GM23248 (cell line): ENCODE measurements at regions not wholly inside any gene's neighbourhood (a gene's known extent, or its start where the extent isn't known, plus 50 kb on each side); places are given as distances from the start of the nearest gene placed in this dataset.

Experiments
- DNase-seq: peaks from one replicate; pipeline ENCODE4 v3.0.0-alpha.2; 2015
- H2AFZ ChIP-seq: fragments of 200-600 bp; sonication (generic); 2 replicates; pipeline ENCODE4 v1.6.1; 2016; ENCODE audit warnings: antibody characterized with exemption
- H3F3A ChIP-seq: fragments of 200-600 bp; sonication (generic); 2 replicates; pipeline ENCODE4 v1.6.1; 2016; ENCODE audit warnings: mild to moderate bottlenecking, antibody characterized with exemption, mixed run types; ENCODE audit not compliant: insufficient read depth
- H3K27ac ChIP-seq: fragments of 200-600 bp; sonication (generic); 2 replicates; pipeline ENCODE4 v1.5.1; 2016; ENCODE audit warnings: mild to moderate bottlenecking
- H3K27me3 ChIP-seq: fragments of 200-600 bp; sonication (generic); replicated peaks from 2 replicates; pipeline ENCODE4 v1.6.1; 2016; ENCODE audit warnings: mild to moderate bottlenecking; ENCODE audit not compliant: insufficient read depth
- H3K36me3 ChIP-seq: fragments of 200-600 bp; sonication (generic); 2 replicates; pipeline ENCODE4 v1.6.1; 2016; ENCODE audit warnings: low read depth, mild to moderate bottlenecking
- H3K4me1 ChIP-seq: fragments of 200-600 bp; sonication (generic); 2 replicates; pipeline ENCODE4 v1.6.1; 2016; ENCODE audit warnings: mild to moderate bottlenecking; ENCODE audit not compliant: insufficient read depth
- H3K4me2 ChIP-seq: fragments of 200-600 bp; sonication (generic); one replicate; pipeline ENCODE4 v1.6.1; 2016; ENCODE audit warnings: mild to moderate bottlenecking; ENCODE audit not compliant: unreplicated experiment
- H3K4me3 ChIP-seq: fragments of 200-600 bp; sonication (generic); 2 replicates; pipeline ENCODE4 v1.5.1; 2016; ENCODE audit warnings: mild to moderate bottlenecking
- H3K79me2 ChIP-seq: fragments of 200-600 bp; sonication (generic); 2 replicates; pipeline ENCODE4 v1.6.1; 2016; ENCODE audit warnings: mild to moderate bottlenecking; ENCODE audit not compliant: insufficient read depth
- H3K9ac ChIP-seq: fragments of 200-600 bp; sonication (generic); 2 replicates; pipeline ENCODE4 v1.6.1; 2016; ENCODE audit warnings: mild to moderate bottlenecking
- H3K9me2 ChIP-seq: fragments of 200-600 bp; sonication (generic); 2 replicates; pipeline ENCODE4 v1.6.1; 2016; ENCODE audit warnings: mixed run types, mild to moderate bottlenecking, moderate library complexity; ENCODE audit not compliant: insufficient read depth
- H3K9me3 ChIP-seq: fragments of 200-600 bp; sonication (generic); one replicate; pipeline ENCODE4 v1.6.1; 2017; ENCODE audit warnings: low read depth
- H4K20me1 ChIP-seq: fragments of 200-600 bp; sonication (generic); 2 replicates; pipeline ENCODE4 v1.6.0; 2016; ENCODE audit not compliant: insufficient read depth
- EZH2 ChIP-seq: fragments of 200-600 bp; sonication (generic); IDR thresholded peaks from 2 replicates; pipeline ENCODE4 v1.6.1; 2018; ENCODE audit warnings: antibody characterized with exemption, mild to moderate bottlenecking; ENCODE audit not compliant: insufficient read depth, poor library complexity, severe bottlenecking
- EZH2phosphoT487 ChIP-seq: fragments of 200-600 bp; sonication (generic); IDR thresholded peaks from 2 replicates; pipeline ENCODE4 v1.6.1; 2018; ENCODE audit warnings: antibody characterized with exemption, moderate library complexity, mild to moderate bottlenecking, low read depth; ENCODE audit not compliant: insufficient read depth
- WGBS, 2 experiments: methylation state at CpG; one replicate each; pipeline ENCODE4 v1.1.6; 2015 to 2017; ENCODE audit warnings: low lambda C conversion rate in 2 of 2, low coverage in 1 of 2; ENCODE audit errors: missing lambda C conversion rate in 2 of 2; 5-methylcytosine and 5-hydroxymethylcytosine counted together
- in situ Hi-C: fragments of 300-500 bp; cut with MboI; formaldehyde crosslinking; loops from 2 replicates; pipeline ENCODE4 v1.15.0; 2020

- no peak for TF ChIP-seq EZH2phosphoT487
- no peaks in the 10 kb centered on the region for H3K36me3 ChIP-seq
- WGBS, 2 experiments = 75 to 81% methylated on average over 4 of the region's 4 CpGs
- no peaks in the 10 kb centered on the region for H3K4me1 ChIP-seq
- DNase-seq = no peak
- H3K79me2 ChIP-seq = no peaks in the 10 kb centered on the region
- H3K4me2 ChIP-seq = no peak overlapping the region
- no peaks in the 10 kb centered on the region for H3F3A ChIP-seq
- H2AFZ ChIP-seq = no peak overlapping the region
- no peaks in the 10 kb centered on the region for H3K9me3 ChIP-seq
- H3K4me3 ChIP-seq = no peak overlapping the region
- in situ Hi-C loops = no loop called here
- no peak overlapping the region for H3K27ac ChIP-seq
- H3K9me2 ChIP-seq = no peaks in the 10 kb centered on the region
- H4K20me1 ChIP-seq = no peaks in the 10 kb centered on the region
- no peaks in the 10 kb centered on the region for H3K27me3 ChIP-seq
- no peak overlapping the region for H3K9ac ChIP-seq
Measured at GRCh38 chr9:111253742-111254437, 76.1 kb downstream of the OR2K2 start.

- H3K4me1 ChIP-seq = no peaks in the 10 kb centered on the region
- DNase-seq = no peak
- no peak overlapping the region for H2AFZ ChIP-seq
- in situ Hi-C loops = no loop called here
- H3F3A ChIP-seq = no peaks in the 10 kb centered on the region
- H3K79me2 ChIP-seq = no peaks in the 10 kb centered on the region
- no peaks in the 10 kb centered on the region for H3K9me2 ChIP-seq
- H3K4me2 ChIP-seq = no peak overlapping the region
- no peak overlapping the region for H3K27ac ChIP-seq
- no peak overlapping the region for H3K9ac ChIP-seq
- no peaks in the 10 kb centered on the region for H3K36me3 ChIP-seq
- H4K20me1 ChIP-seq = no peaks in the 10 kb centered on the region
- no peak for TF ChIP-seq EZH2
- no peak for TF ChIP-seq EZH2phosphoT487
- H3K27me3 ChIP-seq = no peaks in the 10 kb centered on the region
- H3K4me3 ChIP-seq = no peak overlapping the region
- no peaks in the 10 kb centered on the region for H3K9me3 ChIP-seq
- 84 to 89% methylated on average over 8 of the region's 8 CpGs for WGBS, 2 experiments
Measured at GRCh38 chr9:111250875-111251842, 78.9 kb downstream of the OR2K2 start.

- no peaks in the 10 kb centered on the region for H3K27me3 ChIP-seq
- H3K79me2 ChIP-seq = no peaks in the 10 kb centered on the region
- no peaks in the 10 kb centered on the region for H3K9me3 ChIP-seq
- H3K4me3 ChIP-seq = no peak overlapping the region
- no peak for DNase-seq
- no peaks in the 10 kb centered on the region for H3F3A ChIP-seq
- no peak for TF ChIP-seq EZH2phosphoT487
- no peak for TF ChIP-seq EZH2
- no peaks in the 10 kb centered on the region for H3K9me2 ChIP-seq
- no peak overlapping the region for H2AFZ ChIP-seq
- H3K4me1 ChIP-seq = no peaks in the 10 kb centered on the region
- in situ Hi-C loops = no loop called here
- no peak overlapping the region for H3K4me2 ChIP-seq
- H4K20me1 ChIP-seq = no peaks in the 10 kb centered on the region
- WGBS, 2 experiments = 88 to 100% methylated on average over 1 of the region's 1 CpG
- H3K36me3 ChIP-seq = no peaks in the 10 kb centered on the region
- H3K27ac ChIP-seq = no peak overlapping the region
- H3K9ac ChIP-seq = no peak overlapping the region
Measured at GRCh38 chr9:111237447-111237846, 92.6 kb downstream of the OR2K2 start.

GRCh38 chr9:111236332-111236731 is 93.7 kb downstream of the OR2K2 start:
- H3K4me2 ChIP-seq = no peak overlapping the region
- H3F3A ChIP-seq = no peaks in the 10 kb centered on the region
- H3K79me2 ChIP-seq = no peaks in the 10 kb centered on the region
- no peak overlapping the region for H2AFZ ChIP-seq
- TF ChIP-seq EZH2 = no peak
- no peak for TF ChIP-seq EZH2phosphoT487
- H3K9me2 ChIP-seq = no peaks in the 10 kb centered on the region
- no peak for DNase-seq
- no peaks in the 10 kb centered on the region for H4K20me1 ChIP-seq
- H3K27me3 ChIP-seq = no peaks in the 10 kb centered on the region
- H3K9ac ChIP-seq = no peak overlapping the region
- no peaks in the 10 kb centered on the region for H3K9me3 ChIP-seq
- in situ Hi-C loops = no loop called here
- no peaks in the 10 kb centered on the region for H3K4me1 ChIP-seq
- no peak overlapping the region for H3K27ac ChIP-seq
- no peak overlapping the region for H3K4me3 ChIP-seq
- WGBS, 2 experiments = 37 to 45% methylated on average over 2 of the region's 2 CpGs
- no peaks in the 10 kb centered on the region for H3K36me3 ChIP-seq
